Keratinocyte (primary cell): ENCODE measurements at regions not wholly inside any gene's neighbourhood (a gene's known extent, or its start where the extent isn't known, plus 50 kb on each side); places are given as distances from the start of the nearest gene placed in this dataset.

Source experiments
- EZH2 ChIP-seq: IDR thresholded peaks from one replicate; pipeline ENCODE4 v1.6.1; 2012; ENCODE audit warnings: inconsistent platforms, mild to moderate bottlenecking, low read length, moderate library complexity
- TF ChIP-seq, protein P1 (sequence below), 3 experiments: IDR thresholded peaks in 1 of 3; conservative IDR thresholded peaks in 1 of 3; optimal IDR thresholded peaks in 1 of 3; 2 replicates in 2 of 3; 3 replicates in 1 of 3; pipeline versions ENCODE3 to v1.5.1; 2011; ENCODE audit warnings: low read length in 3 of 3, mild to moderate bottlenecking in 3 of 3, moderate library complexity in 2 of 3, control low read depth in 1 of 3, inconsistent platforms in 1 of 3; ENCODE audit not compliant: insufficient read depth in 2 of 3; ENCODE audit errors: extremely low read depth in 1 of 3

DNA sequence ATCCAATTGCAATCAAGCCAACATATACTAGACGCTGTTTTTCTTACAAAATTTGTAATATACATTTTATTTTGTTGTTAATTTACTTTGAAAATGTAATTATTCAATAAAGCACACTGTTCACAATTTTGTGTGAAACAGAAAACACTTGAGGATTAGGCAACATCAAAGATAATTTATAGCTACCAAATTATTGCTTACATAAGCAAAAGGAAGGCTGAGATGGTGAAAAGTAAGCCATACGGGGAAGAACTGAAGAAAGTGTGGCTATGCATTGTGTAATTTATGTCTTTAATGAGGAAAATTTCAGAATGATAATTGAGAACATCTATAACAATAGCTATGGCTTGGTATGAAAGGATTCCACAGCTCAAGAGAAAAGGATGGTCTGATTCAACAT, 192.0 kb downstream of the RNF144B start:
- TF ChIP-seq, protein P1, sequence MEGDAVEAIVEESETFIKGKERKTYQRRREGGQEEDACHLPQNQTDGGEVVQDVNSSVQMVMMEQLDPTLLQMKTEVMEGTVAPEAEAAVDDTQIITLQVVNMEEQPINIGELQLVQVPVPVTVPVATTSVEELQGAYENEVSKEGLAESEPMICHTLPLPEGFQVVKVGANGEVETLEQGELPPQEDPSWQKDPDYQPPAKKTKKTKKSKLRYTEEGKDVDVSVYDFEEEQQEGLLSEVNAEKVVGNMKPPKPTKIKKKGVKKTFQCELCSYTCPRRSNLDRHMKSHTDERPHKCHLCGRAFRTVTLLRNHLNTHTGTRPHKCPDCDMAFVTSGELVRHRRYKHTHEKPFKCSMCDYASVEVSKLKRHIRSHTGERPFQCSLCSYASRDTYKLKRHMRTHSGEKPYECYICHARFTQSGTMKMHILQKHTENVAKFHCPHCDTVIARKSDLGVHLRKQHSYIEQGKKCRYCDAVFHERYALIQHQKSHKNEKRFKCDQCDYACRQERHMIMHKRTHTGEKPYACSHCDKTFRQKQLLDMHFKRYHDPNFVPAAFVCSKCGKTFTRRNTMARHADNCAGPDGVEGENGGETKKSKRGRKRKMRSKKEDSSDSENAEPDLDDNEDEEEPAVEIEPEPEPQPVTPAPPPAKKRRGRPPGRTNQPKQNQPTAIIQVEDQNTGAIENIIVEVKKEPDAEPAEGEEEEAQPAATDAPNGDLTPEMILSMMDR (optimal IDR thresholded peaks at IDR 0.05 in 1 of 3, IDR thresholded peaks at IDR 0.05 in 1 of 3, conservative IDR thresholded peaks at IDR 0.05 in 1 of 3; ENCODE audit: extremely low read depth in 1 of 3, insufficient read depth in 2 of 3, low read length in 3 of 3): no peak
- no peak for TF ChIP-seq EZH2
